Endothelial cell of umbilical vein (primary cell): ENCODE measurements at regions not wholly inside any gene's neighbourhood (a gene's known extent, or its start where the extent isn't known, plus 50 kb on each side); places are given as distances from the start of the nearest gene placed in this dataset.
"Not testable (repeated sequence)": the region's sequence is repeated elsewhere in the genome, so short reads cannot be mapped to it uniquely, and the experiment has no call there.

ENCODE experiments used
- BruUV-seq: library from RNA; stranded (reverse); fragments of 400-500 nt; replicated peaks from 2 replicates; lab custom pipeline; 2021; lab: Mats Ljungman, UMichigan
- CTCF ChIA-PET: fragments of 300-600, 350-600 bp; sonication (Branson Sonifier 250); formaldehyde crosslinking; loops from one replicate; lab custom pipeline; 2021; ENCODE audit warnings: antibody characterized with exemption, inconsistent platforms; lab: Charles Lee
- POLR2A ChIA-PET: fragments of 300-600, 350-600 bp; sonication (Branson Sonifier 250); formaldehyde crosslinking; loops from one replicate; lab custom pipeline; 2021; ENCODE audit warnings: antibody characterized with exemption, inconsistent platforms; lab: Charles Lee
- DNase-seq: peaks from one replicate; pipeline ENCODE4 v3.0.0-alpha.2; 2011; ENCODE audit warnings: low read depth, low spot score
- FAIRE-seq: peaks from 2 replicates; lab custom pipeline; 2011; peaks lifted over from hg19 to GRCh38; lab: Jason Lieb, UNC
- H2AFZ ChIP-seq: 2 replicates; pipeline ENCODE4 v1.6.0; 2012; ENCODE audit warnings: low read depth, low read length, control low read depth, inconsistent platforms
- H3K27ac ChIP-seq: 2 replicates; pipeline ENCODE4 v1.5.1; 2011; ENCODE audit warnings: low read depth, mild to moderate bottlenecking, control low read depth, low read length, moderate library complexity; ENCODE audit not compliant: insufficient read depth
- H3K27me3 ChIP-seq, 2 experiments: 2 replicates each; pipeline versions ENCODE4 v1.6.0 to v1.6.1; 2011; ENCODE audit warnings: low read length in 2 of 2, mixed read lengths in 1 of 2; ENCODE audit not compliant: control insufficient read depth in 2 of 2, insufficient read depth in 2 of 2
- H3K36me3 ChIP-seq, 2 experiments: 2 replicates in 1 of 2; 3 replicates in 1 of 2; pipeline ENCODE4 v1.5.1; 2011; ENCODE audit warnings: low read length in 2 of 2, mild to moderate bottlenecking in 1 of 2, moderate library complexity in 1 of 2; ENCODE audit not compliant: control insufficient read depth in 2 of 2, insufficient read depth in 2 of 2; ENCODE audit errors: extremely low read depth in 1 of 2
- H3K4me1 ChIP-seq: 3 replicates; pipeline ENCODE4 v1.5.1; 2011; ENCODE audit warnings: mild to moderate bottlenecking, low read length; ENCODE audit not compliant: control insufficient read depth, insufficient read depth; ENCODE audit errors: extremely low read depth
- H3K4me2 ChIP-seq: 2 replicates; pipeline ENCODE4 v1.6.1; 2011; ENCODE audit warnings: low read length, control low read depth, mixed read lengths; ENCODE audit not compliant: insufficient read depth
- H3K4me3 ChIP-seq, 3 experiments: fragments of 200-600 bp in 1 of 3; sonication (generic), shearing (Covaris generic) in 1 of 3; replicated peaks in 1 of 3; 2 replicates each; pipeline ENCODE4 v1.5.1; 2011 to 2016; ENCODE audit warnings: control low read depth in 3 of 3, low read length in 3 of 3, mild to moderate bottlenecking in 2 of 3, inconsistent platforms in 1 of 3, low read depth in 1 of 3, moderate library complexity in 1 of 3; ENCODE audit not compliant: insufficient read depth in 1 of 3
- H3K79me2 ChIP-seq: 2 replicates; pipeline ENCODE4 v1.6.0; 2012; ENCODE audit warnings: low read length, inconsistent platforms; ENCODE audit not compliant: control insufficient read depth, insufficient read depth
- H3K9ac ChIP-seq: replicated peaks from 2 replicates; pipeline ENCODE3; 2011; ENCODE audit warnings: low read length, control low read depth; ENCODE audit not compliant: insufficient read depth; ENCODE audit errors: extremely low read depth
- H3K9me1 ChIP-seq: replicated peaks from 3 replicates; pipeline ENCODE4 v1.6.0; 2011; ENCODE audit warnings: mild to moderate bottlenecking, low read length; ENCODE audit not compliant: control insufficient read depth, insufficient read depth; ENCODE audit errors: extremely low read depth
- H3K9me3 ChIP-seq: replicated peaks from 2 replicates; pipeline ENCODE4 v1.5.1; 2012; ENCODE audit warnings: low read length, inconsistent platforms; ENCODE audit not compliant: control insufficient read depth, insufficient read depth
- H4K20me1 ChIP-seq: replicated peaks from 2 replicates; pipeline ENCODE3; 2011; ENCODE audit warnings: mild to moderate bottlenecking, low read length; ENCODE audit not compliant: control insufficient read depth, insufficient read depth; ENCODE audit errors: extremely low read depth
- EZH2 ChIP-seq: IDR thresholded peaks from 2 replicates; pipeline ENCODE4 v1.6.1; 2012; ENCODE audit warnings: borderline replicate concordance, low read depth, mild to moderate bottlenecking, moderate library complexity, low read length, inconsistent platforms; ENCODE audit not compliant: severe bottlenecking
- FOS ChIP-seq: IDR thresholded peaks from 2 replicates; pipeline ENCODE4 v1.6.1; 2011; ENCODE audit warnings: mild to moderate bottlenecking, low read length, moderate library complexity, borderline replicate concordance; ENCODE audit not compliant: insufficient read depth
- GATA2 ChIP-seq: IDR thresholded peaks from 2 replicates; pipeline ENCODE4 v1.7.0; 2011; ENCODE audit warnings: low read depth, mild to moderate bottlenecking, moderate library complexity, mixed read lengths, low read length; ENCODE audit not compliant: insufficient read length, insufficient read depth
- JUN ChIP-seq: IDR thresholded peaks from 2 replicates; pipeline ENCODE4 v1.6.1; 2011; ENCODE audit warnings: borderline replicate concordance, low read depth; ENCODE audit not compliant: insufficient read length, insufficient read depth
- MYC ChIP-seq: IDR thresholded peaks from one replicate; pipeline ENCODE4 v1.6.1; 2011; ENCODE audit warnings: mild to moderate bottlenecking, low read depth, low read length
- POLR2A ChIP-seq: IDR thresholded peaks from 2 replicates; pipeline ENCODE4 v1.6.1; 2012; ENCODE audit warnings: low read depth, mild to moderate bottlenecking, control low read depth, low read length
- POLR2AphosphoS5 ChIP-seq: IDR thresholded peaks from 2 replicates; pipeline ENCODE4 v1.6.1; 2012; ENCODE audit warnings: low read depth, mild to moderate bottlenecking, control low read depth, low read length, moderate library complexity; ENCODE audit not compliant: insufficient read depth
- dilution Hi-C: fragments of 300-500 bp; cut with MboI; formaldehyde crosslinking; loops from one replicate; pipeline ENCODE4 v1.15.0; 2019; ENCODE audit warnings: low sequenced_read_pairs; ENCODE audit not compliant: extremely low pct_ligation_motif_present
- intact Hi-C: fragments of 100-400 bp; cut with micrococcal nuclease; formaldehyde crosslinking; loops from one replicate; pipeline ENCODE4 v1.10.0; 2022
- TF ChIP-seq, protein P1 (sequence below), 2 donors: IDR thresholded peaks; 1 replicate in 1 of 2; 2 replicates in 1 of 2; pipeline ENCODE4 v1.5.1; 2011; ENCODE audit warnings: low read length in 2 of 2, mild to moderate bottlenecking in 2 of 2, moderate library complexity in 2 of 2, control low read depth in 1 of 2, inconsistent platforms in 1 of 2, low read depth in 1 of 2; ENCODE audit not compliant: insufficient read depth in 1 of 2; ENCODE audit errors: extremely low read depth in 1 of 2
- TF ChIP-seq, protein P2 (sequence below): IDR thresholded peaks from 2 replicates; pipeline ENCODE4 v1.6.1; 2011; ENCODE audit not compliant: insufficient read depth, insufficient read length

DNA sequence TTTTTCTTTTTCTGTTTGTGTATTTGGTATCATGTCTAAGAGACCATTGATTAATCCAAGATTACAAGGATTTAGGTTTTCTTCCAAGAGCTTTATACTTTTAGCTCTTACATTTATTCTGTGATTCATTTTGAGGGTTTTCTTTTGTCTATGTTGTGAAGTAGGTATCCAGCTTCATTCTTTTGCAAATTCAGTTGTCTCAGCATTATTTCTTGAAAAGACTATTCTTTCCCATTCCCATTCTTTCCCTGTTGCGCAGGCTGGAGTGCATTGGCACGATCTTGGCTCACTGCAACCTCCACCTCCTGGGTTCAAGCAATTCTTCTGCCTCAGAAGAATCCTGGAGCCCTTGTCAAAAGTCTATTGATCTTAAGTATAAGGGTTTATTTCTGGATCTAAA lies 164.9 kb downstream of the NAA11 start:
- no peak for TF ChIP-seq POLR2AphosphoS5
- TF ChIP-seq POLR2A, result no peak
- no peak for TF ChIP-seq GATA2
- no peak for TF ChIP-seq FOS
- TF ChIP-seq MYC, result no peak
- no peak for TF ChIP-seq JUN
- no peak for TF ChIP-seq EZH2
- TF ChIP-seq, protein P1, sequence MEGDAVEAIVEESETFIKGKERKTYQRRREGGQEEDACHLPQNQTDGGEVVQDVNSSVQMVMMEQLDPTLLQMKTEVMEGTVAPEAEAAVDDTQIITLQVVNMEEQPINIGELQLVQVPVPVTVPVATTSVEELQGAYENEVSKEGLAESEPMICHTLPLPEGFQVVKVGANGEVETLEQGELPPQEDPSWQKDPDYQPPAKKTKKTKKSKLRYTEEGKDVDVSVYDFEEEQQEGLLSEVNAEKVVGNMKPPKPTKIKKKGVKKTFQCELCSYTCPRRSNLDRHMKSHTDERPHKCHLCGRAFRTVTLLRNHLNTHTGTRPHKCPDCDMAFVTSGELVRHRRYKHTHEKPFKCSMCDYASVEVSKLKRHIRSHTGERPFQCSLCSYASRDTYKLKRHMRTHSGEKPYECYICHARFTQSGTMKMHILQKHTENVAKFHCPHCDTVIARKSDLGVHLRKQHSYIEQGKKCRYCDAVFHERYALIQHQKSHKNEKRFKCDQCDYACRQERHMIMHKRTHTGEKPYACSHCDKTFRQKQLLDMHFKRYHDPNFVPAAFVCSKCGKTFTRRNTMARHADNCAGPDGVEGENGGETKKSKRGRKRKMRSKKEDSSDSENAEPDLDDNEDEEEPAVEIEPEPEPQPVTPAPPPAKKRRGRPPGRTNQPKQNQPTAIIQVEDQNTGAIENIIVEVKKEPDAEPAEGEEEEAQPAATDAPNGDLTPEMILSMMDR (IDR thresholded peaks at IDR 0.05; ENCODE audit: extremely low read depth in 1 of 2, insufficient read depth in 1 of 2, low read depth in 1 of 2, low read length in 2 of 2), result no peak
- TF ChIP-seq, protein P2, sequence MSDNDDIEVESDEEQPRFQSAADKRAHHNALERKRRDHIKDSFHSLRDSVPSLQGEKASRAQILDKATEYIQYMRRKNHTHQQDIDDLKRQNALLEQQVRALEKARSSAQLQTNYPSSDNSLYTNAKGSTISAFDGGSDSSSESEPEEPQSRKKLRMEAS, result no peak
- H3K79me2 ChIP-seq, result no peaks in the 10 kb centered on the region
- H3K27ac ChIP-seq, result no peak overlapping the region
- H3K9ac ChIP-seq, result no peak overlapping the region
- H4K20me1 ChIP-seq, result no peaks in the 10 kb centered on the region
- FAIRE-seq (no peak), DNase-seq (no peak)
- H3K4me2 ChIP-seq, result no peak overlapping the region
- intact Hi-C loops (no loop called here), dilution Hi-C loops (no loop called here)
- no peaks in the 10 kb centered on the region for H3K9me1 ChIP-seq
- H3K4me1 ChIP-seq, result no peaks in the 10 kb centered on the region
- no TSS peak for BruUV-seq
- no peak overlapping the region for H2AFZ ChIP-seq
- no peak overlapping the region for H3K4me3 ChIP-seq
- POLR2A ChIA-PET, result no interaction called here
- H3K27me3 ChIP-seq, result no peaks in the 10 kb centered on the region
- H3K9me3 ChIP-seq, result no peaks in the 10 kb centered on the region
- H3K36me3 ChIP-seq, result no peaks in the 10 kb centered on the region
- CTCF ChIA-PET, result no interaction called here

DNA sequence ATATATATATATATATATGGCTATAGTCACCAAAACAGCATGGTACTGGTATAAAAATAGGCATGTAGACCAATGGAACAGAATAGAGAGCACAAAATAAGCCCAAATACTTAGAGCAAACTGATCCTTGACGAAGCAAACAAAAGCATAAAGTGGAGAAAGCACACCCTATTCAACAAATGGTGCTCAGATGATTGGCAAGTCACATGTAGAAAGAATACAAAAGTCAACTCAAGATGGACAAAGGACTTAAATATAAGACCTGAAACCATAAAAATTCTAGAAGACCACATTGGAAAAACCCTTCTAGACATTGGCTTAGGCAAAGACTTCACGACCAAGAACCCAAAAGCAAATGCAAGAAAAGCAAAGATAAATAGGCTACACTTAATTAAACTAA lies 167.2 kb downstream of the NAA11 start:
- FAIRE-seq, H3K36me3 ChIP-seq, POLR2A ChIA-PET, intact Hi-C loops, H3K79me2 ChIP-seq, CTCF ChIA-PET, H4K20me1 ChIP-seq, H3K4me3 ChIP-seq, H3K9me3 ChIP-seq, dilution Hi-C loops, BruUV-seq, H3K27me3 ChIP-seq, H3K9ac ChIP-seq, H2AFZ ChIP-seq, H3K4me1 ChIP-seq, H3K4me2 ChIP-seq, DNase-seq, H3K9me1 ChIP-seq, H3K27ac ChIP-seq: not testable (repeated sequence)
